HG03039 (cell line): ENCODE measurements at regions not wholly inside any gene's neighbourhood (a gene's known extent, or its start where the extent isn't known, plus 50 kb on each side); places are given as distances from the start of the nearest gene placed in this dataset.

ENCODE experiments used
- ATAC-seq: cut with Tn5 transposase; IDR thresholded peaks from one replicate; pipeline ENCODE4 v1.9.1; 2021; ENCODE audit warnings: mild to moderate bottlenecking, moderate library complexity; ENCODE audit not compliant: unreplicated experiment

DNA sequence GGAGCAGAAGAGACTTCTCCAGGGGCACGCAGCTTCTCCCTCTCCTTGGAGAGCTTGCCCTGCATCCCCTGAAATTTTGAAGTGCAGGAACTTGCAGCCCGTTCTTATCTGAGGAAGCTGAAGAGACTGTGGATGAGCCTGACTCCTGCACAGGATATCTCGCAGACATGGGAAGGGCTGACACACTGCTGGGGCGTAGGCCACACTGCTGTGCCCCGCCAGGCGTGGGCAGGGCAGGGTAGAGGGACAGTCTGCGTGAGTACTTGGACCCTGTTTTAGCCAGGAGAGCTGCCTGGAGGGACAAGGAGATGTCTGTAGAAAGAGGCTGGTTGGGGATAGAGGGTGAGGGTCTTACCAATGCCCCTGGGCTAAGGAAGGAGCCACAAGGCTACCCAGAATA lies 353.7 kb upstream of the NBEA start:
- ATAC-seq = no peak

DNA sequence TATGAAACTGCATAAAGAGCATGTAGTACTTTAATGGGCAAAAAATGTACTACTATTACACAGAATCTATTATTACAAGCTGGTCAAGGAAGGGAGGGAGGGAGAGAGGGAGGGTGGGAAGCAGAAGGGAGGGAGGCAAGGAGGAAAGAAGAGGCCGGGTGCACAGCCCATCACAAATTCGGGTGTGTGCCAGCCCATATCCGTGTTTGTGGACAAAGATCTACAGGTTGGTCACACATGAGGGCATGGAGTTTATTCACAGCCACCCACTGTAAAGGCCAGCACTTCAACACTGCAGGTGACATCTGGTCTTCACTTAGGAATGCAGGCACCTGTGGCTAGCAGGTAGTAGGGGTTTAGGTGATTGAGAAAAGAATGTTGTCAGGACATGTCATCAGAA lies 352.5 kb upstream of the NBEA start:
- ATAC-seq = no peak

DNA sequence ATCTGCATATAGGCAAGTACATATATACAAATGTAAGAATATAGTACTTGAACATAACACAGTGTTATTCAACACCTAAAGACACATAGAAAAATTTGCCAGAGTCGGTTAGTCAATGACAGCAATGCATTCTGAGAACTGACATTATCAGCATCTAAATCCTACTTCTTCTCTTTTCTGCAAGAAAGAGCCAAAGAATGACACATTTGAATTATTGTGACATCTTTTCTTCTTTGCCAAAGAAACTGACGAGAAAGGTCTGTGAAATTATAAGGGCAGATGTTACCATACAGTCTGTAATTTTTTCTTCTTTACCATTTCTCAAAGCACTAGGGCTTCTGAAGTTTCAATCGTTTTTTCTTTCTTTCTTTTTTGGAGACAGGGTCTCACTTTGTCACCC lies 350.9 kb upstream of the NBEA start:
- no peak for ATAC-seq

DNA sequence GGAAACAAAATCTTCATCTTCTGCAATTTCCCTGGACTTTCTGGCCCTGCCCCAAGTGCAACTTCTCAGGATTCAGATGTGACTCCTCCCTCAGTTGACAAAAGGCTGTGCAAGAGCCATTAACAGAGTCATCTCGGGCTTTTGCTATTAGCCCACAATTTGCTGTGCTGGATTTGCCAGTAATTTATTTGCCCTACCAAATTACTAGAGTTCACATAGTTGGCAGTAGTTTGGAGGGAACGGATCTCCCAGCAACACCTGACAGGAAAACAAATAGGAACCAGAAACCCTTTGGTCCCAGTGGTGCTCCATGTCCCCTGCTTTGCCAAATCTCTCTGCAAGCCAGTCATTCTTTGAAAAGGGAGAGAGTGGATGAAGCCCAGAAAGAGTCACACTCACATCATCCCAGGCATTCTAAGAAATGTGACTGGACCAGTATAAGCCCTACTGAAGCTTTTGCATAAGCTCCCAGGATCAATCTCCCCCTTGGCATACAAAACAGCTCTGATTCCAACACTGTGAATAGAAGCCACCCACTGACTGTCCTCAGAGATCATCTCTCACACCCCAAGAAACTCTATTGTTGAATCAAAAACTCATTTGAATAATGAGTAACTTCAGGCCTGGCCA lies 350.1 kb upstream of the NBEA start:
- ATAC-seq = no peak

DNA sequence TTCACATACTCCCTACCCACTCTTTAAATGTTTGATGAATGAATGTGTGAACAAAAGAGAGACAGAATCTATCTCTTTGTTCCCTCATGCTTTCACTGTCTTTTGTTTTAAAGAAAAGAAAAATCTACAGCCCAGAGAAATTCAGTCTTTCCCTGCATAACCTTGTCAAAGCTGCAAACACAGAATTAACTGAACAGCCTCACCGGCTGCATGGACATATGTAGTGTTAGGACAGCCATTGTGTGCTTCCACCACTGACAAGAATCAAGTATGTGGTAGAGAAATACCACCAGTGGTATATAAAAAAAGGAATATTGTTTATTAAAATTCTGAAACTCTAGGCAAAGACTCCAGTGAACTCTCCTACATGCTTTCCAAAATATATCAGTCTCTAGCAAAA lies 348.4 kb upstream of the NBEA start:
- ATAC-seq = no peak

DNA sequence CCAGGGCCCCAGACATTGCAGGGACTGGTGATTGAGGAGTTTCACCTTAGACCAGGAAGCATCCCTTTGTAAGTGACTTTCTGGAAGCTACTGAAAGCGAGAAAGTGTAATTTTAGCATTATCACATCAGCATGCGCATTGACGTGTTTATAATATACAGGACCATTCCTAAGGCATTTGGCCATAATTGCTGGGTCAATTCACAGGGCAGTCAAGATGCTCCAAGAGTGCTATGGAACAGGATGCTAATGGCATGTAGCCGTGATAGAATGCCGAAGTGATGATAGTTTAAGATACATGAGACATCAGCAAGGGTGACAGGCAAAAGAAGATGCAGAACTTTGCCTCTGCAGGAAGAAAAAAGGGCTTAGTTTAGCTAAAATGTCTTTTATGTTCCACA lies 347.6 kb upstream of the NBEA start:
- ATAC-seq = no peak

DNA sequence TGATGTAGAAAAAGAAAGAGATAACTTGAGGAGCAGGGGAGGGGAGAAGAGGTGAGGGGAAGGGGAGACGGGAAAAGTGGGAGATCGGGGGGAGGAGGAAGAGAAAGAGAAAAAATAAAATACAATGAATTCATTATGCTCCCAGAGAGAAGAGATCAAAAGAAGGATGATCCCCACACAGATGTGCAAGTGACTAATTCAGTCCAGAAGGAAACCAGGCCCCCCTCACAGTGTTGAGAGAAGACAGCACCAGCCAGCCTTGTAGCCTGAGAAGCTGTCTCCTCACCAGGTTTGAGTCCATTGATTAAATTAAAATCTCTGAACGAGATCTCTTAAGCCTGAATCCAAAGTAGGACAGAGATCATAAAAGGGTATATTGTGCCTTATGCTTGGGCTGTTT lies 333.7 kb upstream of the NBEA start:
- ATAC-seq = no peak

DNA sequence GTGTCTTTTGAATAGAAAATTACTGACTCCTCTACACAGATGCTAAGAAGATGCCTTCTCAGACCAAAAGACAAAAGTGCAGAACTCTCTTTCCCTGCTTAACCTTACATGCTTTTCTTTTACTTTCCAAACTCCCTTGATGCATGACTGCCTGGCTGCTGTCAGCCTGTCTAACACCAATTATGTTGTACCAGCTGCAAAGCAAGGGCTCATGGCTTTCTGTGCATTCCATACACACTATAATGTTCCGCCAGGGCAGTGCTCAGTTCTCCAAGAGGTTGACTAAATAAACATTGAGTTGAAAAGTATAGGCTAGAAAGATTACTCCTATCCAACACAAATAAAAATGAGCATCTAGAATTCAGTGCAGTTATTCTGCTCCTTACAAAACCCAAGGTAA lies 330.4 kb upstream of the NBEA start:
- ATAC-seq = no peak

DNA sequence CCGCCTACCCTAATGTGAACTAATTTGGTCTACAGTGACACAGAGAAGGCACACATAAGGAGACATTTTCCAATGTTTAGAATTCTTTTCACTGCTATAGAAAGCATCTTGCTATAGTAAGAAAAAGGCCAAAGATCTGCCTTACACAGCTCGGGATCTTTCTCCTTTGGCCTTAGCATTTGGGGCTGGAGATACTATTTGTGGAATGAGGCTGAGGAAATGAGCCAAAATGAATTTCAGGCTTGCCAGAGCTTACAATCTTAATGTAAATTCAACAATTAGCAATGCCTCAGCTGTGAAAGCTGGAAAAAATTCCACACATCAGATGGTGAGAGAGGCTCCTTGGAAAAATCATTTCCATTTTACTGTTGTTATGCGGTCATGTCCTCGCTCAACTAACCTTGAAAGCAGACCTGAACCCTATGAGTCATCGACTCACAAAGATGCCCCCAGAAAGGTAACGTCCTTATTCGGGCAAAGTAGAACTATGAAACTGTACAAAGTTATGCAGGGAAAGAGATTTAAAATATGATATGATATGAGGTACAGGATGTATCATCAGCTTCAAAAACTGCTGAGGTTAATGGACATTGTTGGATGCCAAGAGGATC lies 324.5 kb upstream of the NBEA start:
- ATAC-seq = no peak

DNA sequence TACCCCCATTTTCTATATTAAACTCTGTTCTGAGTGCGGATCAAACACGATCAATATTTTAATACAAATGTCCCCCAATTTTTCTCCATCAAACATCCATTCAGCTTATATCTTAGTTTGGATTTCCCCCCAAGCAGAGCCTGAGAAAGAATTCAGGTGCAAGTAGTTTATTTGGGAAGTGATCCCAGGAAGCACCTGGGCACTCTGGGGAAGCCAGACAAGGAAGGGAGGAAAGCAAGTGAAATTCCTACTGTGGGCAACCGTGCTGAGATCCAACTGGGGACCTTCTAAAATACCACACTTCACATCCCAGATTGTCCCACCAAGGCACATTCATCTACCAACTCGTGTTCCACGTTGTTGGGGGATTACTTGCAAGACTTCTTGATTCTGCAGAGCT lies 323.4 kb upstream of the NBEA start:
- no peak for ATAC-seq

DNA sequence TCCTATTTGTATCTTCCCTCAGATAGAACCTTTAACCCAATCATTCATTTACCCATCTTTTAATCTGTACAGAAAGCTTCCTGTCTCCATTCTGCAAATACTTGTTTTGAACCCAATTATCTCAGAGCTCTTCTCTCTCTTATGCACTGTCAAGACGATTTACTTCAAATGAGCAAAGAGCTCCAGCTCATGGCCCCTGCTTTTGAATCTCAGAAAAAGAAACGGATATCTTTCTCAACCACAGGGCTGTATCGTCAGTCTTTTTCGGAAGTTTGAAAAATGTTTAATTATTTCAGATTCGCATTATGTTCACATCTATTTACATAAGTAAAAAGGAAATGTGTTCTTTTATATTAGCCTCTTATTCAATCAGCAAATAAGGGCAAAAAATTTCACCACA lies 322.7 kb upstream of the NBEA start:
- no peak for ATAC-seq

DNA sequence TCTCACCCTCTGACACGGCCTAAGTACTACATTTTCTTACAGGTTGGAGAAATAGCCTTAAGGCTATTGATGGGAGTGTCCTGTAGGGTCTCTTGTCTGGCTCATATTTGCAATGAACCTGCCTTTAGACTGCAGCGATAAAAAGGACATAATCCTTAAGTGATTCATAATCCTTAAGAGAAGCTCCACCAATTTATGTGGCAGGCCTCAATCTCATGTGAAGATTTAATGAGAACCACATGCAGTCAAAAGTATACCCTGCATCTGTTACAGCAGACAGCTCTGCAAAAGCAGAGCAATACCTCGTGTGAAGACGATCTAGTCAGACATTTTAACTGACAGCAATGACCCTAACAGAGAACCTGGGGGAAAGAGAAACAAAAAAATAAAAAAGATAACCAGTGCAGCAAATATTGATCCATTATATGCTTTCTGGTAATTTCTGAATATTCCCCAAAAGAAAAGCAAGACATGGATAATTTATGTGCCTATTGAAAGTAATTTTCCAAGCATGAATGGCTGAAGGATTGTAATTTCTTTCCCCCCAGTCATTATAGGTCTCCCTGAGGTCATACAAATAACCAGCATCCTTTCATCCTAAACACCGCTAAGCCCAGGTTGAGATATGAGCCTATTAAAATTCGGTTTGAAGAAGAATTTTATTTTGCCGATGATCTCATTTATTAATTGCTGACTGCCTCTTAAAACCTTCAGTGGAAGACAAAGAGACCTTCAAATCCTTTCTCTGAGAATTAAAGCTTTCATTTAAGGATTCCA lies 321.8 kb upstream of the NBEA start:
- ATAC-seq = no peak

DNA sequence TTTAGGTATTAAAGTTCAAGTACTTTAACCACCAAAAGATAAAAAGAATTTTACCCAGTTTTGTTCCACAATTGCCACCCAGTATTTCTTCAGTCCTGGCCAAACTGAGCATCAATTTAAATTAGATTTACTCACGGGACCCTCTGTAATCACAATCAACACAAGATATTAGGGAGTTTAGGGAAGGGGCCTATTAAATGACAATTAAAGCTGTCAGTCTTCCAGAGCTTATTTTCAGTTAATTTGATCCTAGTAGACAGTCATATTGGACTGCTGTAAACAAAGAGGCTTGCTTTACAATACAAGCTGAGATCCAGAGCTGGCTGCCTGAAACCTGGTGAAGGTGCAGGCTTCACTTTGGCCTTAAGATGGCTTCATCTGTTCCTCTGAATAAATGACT lies 321.2 kb upstream of the NBEA start:
- no peak for ATAC-seq

DNA sequence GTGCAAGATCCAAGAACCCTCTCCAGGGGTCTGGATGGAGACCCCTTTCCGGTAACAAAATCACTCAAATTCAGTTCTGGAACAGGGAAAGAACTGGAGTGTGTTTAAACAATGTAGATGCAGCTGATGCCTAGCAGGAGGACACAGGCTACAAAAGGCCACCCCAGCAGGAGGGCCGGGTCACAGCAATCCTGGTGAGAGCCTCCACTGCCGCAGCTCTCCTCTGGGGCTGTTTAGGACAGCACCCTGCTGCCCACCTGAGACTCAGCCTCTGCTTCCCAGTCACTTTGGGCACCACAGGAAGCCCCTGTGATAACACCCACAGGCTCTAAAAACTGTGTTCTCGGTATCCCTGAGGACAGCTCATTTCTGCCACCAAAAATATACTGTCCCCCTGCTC lies 318.7 kb upstream of the NBEA start:
- no peak for ATAC-seq

DNA sequence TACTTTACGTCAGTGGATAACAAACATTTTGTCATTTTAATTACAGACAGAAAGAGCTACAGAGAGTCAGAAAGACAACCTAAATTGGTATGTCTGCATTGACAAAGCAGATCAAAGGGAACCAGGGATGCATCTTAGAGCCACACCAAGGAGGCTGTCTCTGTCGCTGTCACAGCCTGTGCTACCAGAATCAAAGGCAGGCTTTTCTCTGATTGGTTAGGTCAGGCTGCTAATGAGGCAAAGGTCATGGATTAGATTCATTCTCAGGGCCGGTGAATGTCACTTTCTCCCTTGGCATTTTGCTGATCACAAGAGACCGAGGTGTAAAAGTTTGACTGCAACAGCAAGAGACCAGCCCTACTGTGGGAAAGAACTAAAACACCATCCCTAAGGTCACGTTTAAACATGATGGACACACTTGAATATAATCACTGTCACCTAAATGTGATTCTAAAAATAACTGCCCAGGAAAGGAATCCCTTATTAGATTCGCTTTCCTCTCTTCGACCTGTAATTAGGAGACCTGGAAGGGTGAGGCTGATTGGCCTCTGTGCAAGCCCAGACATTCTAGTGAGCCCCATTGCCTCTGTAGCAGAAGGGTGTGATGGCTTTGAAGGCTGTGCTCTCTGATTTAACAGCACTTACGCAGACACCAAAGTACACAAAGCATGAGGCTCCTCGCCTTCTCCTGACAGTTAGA lies 314.4 kb upstream of the NBEA start:
- ATAC-seq = no peak

DNA sequence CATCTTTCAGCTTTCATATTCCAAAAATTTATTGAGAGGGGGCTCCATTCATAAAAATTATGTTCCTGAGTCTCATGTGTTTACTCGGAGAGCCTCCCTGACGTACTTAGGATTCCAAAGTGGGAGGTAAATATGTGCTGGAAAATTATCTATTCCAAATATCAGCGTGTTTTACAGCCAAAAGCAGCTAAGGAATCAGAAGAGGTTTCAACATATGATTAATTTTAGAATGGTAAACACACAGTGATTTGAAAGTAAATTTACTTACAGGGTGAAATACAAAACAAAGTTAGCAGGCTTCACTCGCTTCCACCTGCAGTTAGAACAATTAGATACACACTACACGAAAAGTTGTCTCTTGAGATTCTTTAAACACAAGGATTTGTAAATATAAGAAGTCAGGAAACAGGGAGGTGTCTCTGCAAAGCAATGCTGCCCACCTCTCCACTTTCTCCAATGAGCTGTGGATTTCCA lies 313.8 kb upstream of the NBEA start:
- no peak for ATAC-seq

DNA sequence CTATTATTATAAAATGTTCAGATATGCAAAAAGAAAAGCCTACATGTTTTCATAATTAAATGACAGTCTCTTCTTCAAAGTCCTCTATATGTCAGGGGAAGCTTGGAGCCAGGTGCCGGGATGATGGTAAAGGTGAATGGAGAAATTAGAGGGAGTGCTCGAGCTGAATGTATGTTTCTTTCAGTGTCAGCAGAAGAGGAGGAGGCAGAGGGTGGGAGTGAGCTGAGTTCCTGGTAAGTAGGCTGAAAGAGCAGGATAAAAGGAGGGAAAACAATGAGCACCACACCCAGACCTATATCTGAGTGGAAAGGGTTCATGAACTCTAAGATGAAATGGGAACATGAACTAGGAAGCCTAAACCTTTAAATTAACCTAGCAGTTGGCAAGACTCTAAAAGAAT lies 307.6 kb upstream of the NBEA start:
- ATAC-seq = no peak

DNA sequence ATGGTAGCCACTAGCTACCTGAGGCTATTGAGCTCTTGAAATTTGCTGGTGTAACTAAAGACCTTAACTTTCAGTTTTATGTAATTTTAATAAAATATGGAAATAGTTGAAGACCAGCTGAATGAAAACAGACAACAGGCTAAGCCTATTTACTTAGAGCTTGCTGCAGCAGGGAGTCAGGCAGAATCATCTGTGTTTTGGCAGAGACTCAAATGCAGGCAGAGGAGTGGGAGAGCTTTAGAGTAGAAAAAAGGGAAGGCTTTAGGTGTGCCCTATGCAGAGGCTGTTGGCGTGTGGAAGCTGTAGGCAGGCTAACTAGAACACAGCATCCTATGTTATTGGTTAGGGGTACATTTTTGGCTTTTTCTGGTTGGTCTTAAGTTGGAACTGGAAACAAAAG lies 304.9 kb upstream of the NBEA start:
- ATAC-seq = no peak

DNA sequence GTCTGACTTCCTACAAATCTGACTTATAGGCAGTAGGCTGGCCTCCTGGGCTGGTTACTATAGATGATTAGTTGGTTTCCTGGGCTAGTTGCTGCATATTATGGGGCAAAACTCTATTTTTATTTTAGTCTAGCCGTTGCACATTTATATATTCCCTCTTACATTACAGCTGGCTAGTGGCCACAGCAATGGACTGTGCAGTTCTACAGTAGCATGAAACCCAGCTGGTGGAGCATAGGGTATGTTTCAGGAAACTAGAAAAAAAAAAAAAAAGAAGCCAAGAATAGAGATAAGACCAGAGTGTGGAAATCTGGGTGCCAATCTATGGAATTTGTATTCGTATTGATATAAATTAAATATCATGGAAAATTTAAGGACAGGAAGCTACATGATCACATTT lies 304.4 kb upstream of the NBEA start:
- no peak for ATAC-seq

DNA sequence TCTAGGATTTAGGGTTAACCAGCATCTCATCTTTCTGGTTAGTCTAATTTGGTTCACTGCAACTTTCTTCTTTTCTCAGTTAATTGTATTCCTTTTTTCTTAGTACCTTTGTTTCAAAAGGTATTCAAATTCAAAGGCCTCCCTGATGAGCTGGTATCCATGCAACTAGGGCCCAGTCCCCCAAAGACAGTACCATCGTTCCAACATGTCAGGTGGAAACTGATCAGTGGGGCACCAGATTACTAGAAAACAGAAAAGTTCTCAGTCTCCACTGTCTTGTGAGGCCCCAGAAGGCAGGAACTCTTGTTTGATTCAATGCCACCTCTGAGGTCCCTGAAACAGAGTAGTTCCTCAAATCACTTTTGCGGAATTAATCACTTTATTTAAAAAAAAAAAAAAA lies 303.2 kb upstream of the NBEA start:
- ATAC-seq = no peak

DNA sequence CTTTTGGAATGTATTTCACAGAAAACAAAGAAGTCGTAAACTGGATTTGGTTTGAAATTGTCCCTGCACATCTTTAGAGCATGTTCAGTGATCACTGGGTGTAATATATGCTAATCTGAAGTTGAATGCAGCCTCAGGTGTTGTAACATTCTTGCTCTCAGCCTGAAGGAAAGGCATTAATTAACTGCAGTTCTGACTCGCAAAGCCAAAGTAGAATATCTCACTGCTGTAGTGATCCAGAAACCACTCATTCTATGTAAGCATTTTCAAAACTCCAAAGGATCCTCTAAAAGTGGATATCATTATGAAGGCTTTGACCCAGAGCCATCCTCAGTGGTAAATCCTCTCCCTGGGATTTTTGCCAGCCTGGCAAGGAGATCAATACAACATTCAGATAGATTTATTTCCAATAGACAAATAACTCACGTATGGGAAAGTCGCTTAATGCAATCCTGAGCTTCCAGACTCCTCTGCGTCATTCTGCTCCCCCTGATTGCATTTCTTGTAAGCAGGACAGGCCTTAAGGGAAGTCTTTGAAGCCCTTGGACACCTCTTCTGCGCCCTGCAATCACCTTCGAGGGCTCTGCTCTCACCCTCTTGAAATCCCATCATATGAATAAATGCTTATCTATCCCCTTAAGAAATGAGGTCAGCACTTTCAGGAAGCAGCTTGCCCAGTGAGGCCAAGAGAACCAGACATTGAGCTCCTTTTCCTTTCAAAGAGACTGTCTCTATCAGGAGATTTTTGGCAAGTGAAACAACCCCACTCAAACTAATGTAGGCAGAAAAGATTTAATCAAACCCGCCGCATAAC lies 301.7 kb upstream of the NBEA start:
- no peak for ATAC-seq
